ENCODE measurements at regions not wholly inside any gene's neighbourhood (a gene's known extent, or its start where the extent isn't known, plus 50 kb on each side); places are given as distances from the start of the nearest gene placed in this dataset.
A peak's percentile ranks its signal among the peaks of the same experiment; 100 is the strongest.

GRCh38 chr4:15233626-15234025 is 194.2 kb upstream of the C1QTNF7 start:
- intact Hi-C loops (cut with DNase I), result loop anchor here in 1 of 2 donors (10.0 kb wide), 1 partner anchor 161 kb away; no protein-coding TSS in a partner anchor
- H3K27ac ChIP-seq, result peak overlapping the region in 1 of 2 donors; percentile 28

DNA sequence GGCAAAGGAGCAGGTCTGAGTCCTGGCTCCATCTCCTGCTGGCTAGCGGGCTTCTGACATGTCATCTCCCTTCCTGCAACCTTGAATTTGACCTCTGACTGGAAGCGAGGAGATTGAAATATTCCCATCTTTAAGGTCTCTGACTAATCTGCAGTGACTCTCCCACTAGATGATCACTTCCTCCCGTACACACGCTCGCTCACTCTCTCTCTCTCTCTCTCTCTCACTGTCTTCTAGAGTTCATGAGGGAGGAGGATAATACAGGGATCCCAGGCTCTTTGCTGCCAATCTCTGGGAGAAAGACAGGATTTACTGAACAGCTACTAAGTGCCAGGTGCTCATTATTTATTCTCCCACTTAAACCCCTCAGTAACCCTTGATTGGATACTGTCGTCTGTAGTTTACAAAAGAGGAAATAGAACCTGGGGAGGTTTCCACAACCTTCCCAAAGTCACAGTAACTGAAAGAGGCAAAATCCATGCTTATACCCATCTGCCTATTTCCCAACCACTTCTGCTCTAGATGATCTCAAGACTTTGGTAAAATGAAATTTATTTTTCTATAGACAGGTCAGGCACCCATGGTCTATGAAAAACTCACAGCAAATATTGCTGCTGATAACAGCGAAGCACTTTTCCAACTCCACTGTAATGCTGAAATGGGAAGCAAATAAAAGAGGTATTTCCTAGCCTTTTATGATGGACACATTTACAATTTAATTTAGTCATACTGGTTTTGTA is 193.5 kb upstream of the C1QTNF7 start:
- TF ChIP-seq CTCF (IDR thresholded peaks at IDR 0.05), result no peak
- Histone ChIP-seq H3K27ac (peak overlapping the region in 1 of 2 donors; percentile 28), H3K36me3 (no peaks in the 10 kb centered on the region), H3K4me3 (no peak overlapping the region), H3K4me1 (peaks cover 7 to 20% of the 10 kb centered on the region in 2 donors), H3K27me3 (no peaks in the 10 kb centered on the region), H3K9me3 (no peaks in the 10 kb centered on the region)
- DNase-seq (no peak), ATAC-seq (peak; percentile 43)
- intact Hi-C loops (cut with DNase I), result loop anchor here in 1 of 2 donors (10.0 kb wide), 1 partner anchor 161 kb away; no protein-coding TSS in a partner anchor

More at GRCh38 chr4:15233626-15234025, 194.2 kb upstream of the C1QTNF7 start:
- Histone ChIP-seq H3K27me3 (no peaks in the 10 kb centered on the region), H3K4me3 (no peak overlapping the region), H3K9me3 (no peaks in the 10 kb centered on the region), H3K36me3 (no peaks in the 10 kb centered on the region), H3K4me1 (peaks cover 7 to 20% of the 10 kb centered on the region in 2 donors)
- no peak for TF ChIP-seq CTCF (IDR thresholded peaks at IDR 0.05)
- no peak for DNase-seq
- ATAC-seq, result no peak

DNA sequence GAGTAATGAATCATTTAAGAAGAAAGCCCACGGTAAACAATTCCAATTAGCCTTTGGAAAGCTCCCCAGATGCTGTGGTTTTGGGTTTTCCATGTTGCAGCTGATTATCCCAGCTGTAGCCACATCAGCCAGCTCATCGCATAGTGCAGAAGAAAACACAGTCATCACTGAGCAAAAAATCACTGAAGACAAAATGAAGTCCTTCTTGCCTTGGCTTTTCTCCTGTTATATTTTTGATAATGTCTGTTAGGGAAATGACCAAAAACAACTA is 193.0 kb upstream of the C1QTNF7 start:
- Histone ChIP-seq H3K9me3 (no peaks in the 10 kb centered on the region), H3K27me3 (no peaks in the 10 kb centered on the region), H3K36me3 (no peaks in the 10 kb centered on the region), H3K4me3 (no peak overlapping the region), H3K4me1 (peaks cover 7 to 20% of the 10 kb centered on the region in 2 donors), H3K27ac (peak overlapping the region in 1 of 2 donors; percentile 57)
- ATAC-seq, result peak; percentile 40
- intact Hi-C loops (cut with DNase I), result loop anchor here in 1 of 2 donors (5.0 to 10.0 kb wide), 2 partner anchors 160 to 223 kb away; no protein-coding TSS in a partner anchor
- TF ChIP-seq CTCF (IDR thresholded peaks at IDR 0.05), result no peak
- DNase-seq, result no peak

DNA sequence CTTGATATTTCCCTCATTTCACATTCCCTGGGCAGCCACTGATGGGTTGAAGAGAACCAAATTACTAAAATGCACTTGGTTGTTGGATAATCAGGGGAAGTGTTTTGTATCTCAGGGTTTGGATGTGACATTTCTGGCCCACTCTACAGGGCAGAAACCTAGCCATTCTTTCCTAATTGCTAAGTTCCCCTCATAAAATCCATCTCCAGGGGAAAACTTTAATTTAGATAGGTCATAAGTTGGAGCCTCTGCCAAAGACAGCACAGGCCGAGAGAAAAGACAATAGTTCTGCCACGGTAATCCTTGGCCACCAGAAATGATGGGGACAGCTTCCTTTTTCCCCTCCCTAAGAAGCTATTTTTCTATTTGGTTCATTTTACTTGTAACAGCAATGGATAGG is 192.7 kb upstream of the C1QTNF7 start:
- no peak for TF ChIP-seq CTCF (IDR thresholded peaks at IDR 0.05)
- intact Hi-C loops (cut with DNase I), result loop anchor here in 1 of 2 donors (5.0 to 10.0 kb wide), 2 partner anchors 160 to 222 kb away; no protein-coding TSS in a partner anchor
- H3K27ac ChIP-seq, result peak overlapping the region in 1 of 2 donors; percentile 57
- peaks cover 7 to 20% of the 10 kb centered on the region in 2 donors for H3K4me1 ChIP-seq
- ATAC-seq (no peak), DNase-seq (no peak)
- H3K9me3 ChIP-seq, result no peaks in the 10 kb centered on the region
- no peaks in the 10 kb centered on the region for H3K36me3 ChIP-seq
- no peaks in the 10 kb centered on the region for H3K27me3 ChIP-seq
- no peak overlapping the region for H3K4me3 ChIP-seq

GRCh38 chr4:15237648-15238230 is 190.1 kb upstream of the C1QTNF7 start:
- no peak for TF ChIP-seq CTCF (IDR thresholded peaks at IDR 0.05)
- Histone ChIP-seq H3K36me3 (no peaks in the 10 kb centered on the region), H3K27ac (no peak overlapping the region), H3K4me1 (peaks cover 7 to 17% of the 10 kb centered on the region in 2 donors), H3K9me3 (no peaks in the 10 kb centered on the region), H3K4me3 (no peak overlapping the region), H3K27me3 (no peaks in the 10 kb centered on the region)
- intact Hi-C loops (cut with DNase I), result loop anchor here in 1 of 2 donors (5.0 to 10.0 kb wide), 2 partner anchors 157 to 220 kb away; no protein-coding TSS in a partner anchor
- ATAC-seq (no peak), DNase-seq (no peak)

Data from left lung (tissue), 4 donors.